Duodenal mucosa (tissue), 2 donors: ENCODE measurements at regions not wholly inside any gene's neighbourhood (a gene's known extent, or its start where the extent isn't known, plus 50 kb on each side); places are given as distances from the start of the nearest gene placed in this dataset.

Source experiments
- H3K27ac ChIP-seq: one replicate; pipeline ENCODE4 v1.7.0; 2013; ENCODE audit warnings: low read depth, low read length
- H3K27me3 ChIP-seq, 2 donors: one replicate each; pipeline ENCODE4 v1.7.0; 2013; ENCODE audit warnings: low read length in 2 of 2, control low read depth in 1 of 2; ENCODE audit not compliant: insufficient read depth in 2 of 2, control insufficient read depth in 1 of 2
- H3K36me3 ChIP-seq, 2 donors: one replicate each; pipeline ENCODE4 v1.7.0; 2013; ENCODE audit warnings: low read length in 2 of 2, control low read depth in 1 of 2; ENCODE audit not compliant: insufficient read depth in 2 of 2, control insufficient read depth in 1 of 2
- H3K4me1 ChIP-seq, 2 donors: one replicate each; pipeline ENCODE4 v1.7.0; 2013; ENCODE audit warnings: low read length in 2 of 2, control low read depth in 1 of 2; ENCODE audit not compliant: insufficient read depth in 2 of 2, control insufficient read depth in 1 of 2
- H3K4me3 ChIP-seq, 2 donors: one replicate each; pipeline ENCODE4 v1.7.0; 2013; ENCODE audit warnings: low read length in 2 of 2, low read depth in 1 of 2
- H3K9ac ChIP-seq, 2 donors: one replicate each; pipeline ENCODE4 v1.7.0; 2013; ENCODE audit warnings: low read length in 2 of 2, low read depth in 1 of 2
- H3K9me3 ChIP-seq, 2 donors: one replicate each; pipeline ENCODE4 v1.7.0; 2013; ENCODE audit warnings: low read length in 2 of 2, control low read depth in 1 of 2; ENCODE audit not compliant: control insufficient read depth in 1 of 2

DNA sequence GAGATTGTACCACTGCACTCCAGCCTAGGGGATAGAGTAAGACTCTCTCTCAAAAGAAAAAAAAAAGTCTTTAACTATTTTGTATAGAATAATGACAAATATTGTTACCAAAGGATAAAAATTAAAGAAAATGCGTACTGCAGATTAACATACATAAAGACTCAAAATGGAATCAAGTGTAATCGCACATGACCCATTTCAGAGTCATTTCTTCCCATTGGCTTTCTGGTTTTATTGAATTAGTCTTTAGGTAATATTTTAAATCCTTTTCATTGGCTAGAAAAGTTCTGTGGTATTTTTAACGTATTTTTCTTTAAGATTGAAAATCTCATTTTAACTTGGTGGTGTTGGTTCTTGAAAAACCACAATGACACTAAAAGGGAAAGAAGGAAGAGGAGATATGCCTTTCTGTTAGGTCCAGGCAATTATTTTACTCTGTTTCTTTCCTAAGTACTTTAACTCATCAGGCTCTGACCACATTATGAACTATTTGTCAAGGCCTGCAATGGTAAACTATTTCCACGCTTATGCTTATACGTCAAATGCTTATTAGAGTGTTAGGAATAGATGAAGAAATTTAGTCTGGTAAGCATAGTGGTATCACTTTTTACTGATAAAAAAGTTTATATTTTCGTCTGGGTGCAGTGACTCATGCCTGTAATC is 52.3 kb downstream of the PLEKHG1 start:
- Histone ChIP-seq H3K4me3 (no peak overlapping the region), H3K9me3 (no peaks in the 10 kb centered on the region), H3K9ac (no peak overlapping the region), H3K27ac (no peak overlapping the region), H3K27me3 (no peaks in the 10 kb centered on the region), H3K36me3 (no peaks in the 10 kb centered on the region), H3K4me1 (peaks cover 0 to 5% of the 10 kb centered on the region in 2 donors)

- H3K9ac ChIP-seq, result no peak overlapping the region
- no peak overlapping the region for H3K27ac ChIP-seq
- H3K4me1 ChIP-seq, result peaks cover 0 to 5% of the 10 kb centered on the region in 2 donors
- no peaks in the 10 kb centered on the region for H3K27me3 ChIP-seq
- no peaks in the 10 kb centered on the region for H3K36me3 ChIP-seq
- no peaks in the 10 kb centered on the region for H3K9me3 ChIP-seq
- no peak overlapping the region for H3K4me3 ChIP-seq
Measured at GRCh38 chr6:150652848-150653613, 53.3 kb downstream of the PLEKHG1 start.

- no peaks in the 10 kb centered on the region for H3K9me3 ChIP-seq
- H3K27me3 ChIP-seq, result no peaks in the 10 kb centered on the region
- peaks cover 3 to 18% of the 10 kb centered on the region in 2 donors for H3K4me1 ChIP-seq
- H3K36me3 ChIP-seq, result no peaks in the 10 kb centered on the region
- no peak overlapping the region for H3K27ac ChIP-seq
- no peak overlapping the region for H3K9ac ChIP-seq
- no peak overlapping the region for H3K4me3 ChIP-seq
Measured at GRCh38 chr6:150654608-150655007, 54.9 kb downstream of the PLEKHG1 start.

DNA sequence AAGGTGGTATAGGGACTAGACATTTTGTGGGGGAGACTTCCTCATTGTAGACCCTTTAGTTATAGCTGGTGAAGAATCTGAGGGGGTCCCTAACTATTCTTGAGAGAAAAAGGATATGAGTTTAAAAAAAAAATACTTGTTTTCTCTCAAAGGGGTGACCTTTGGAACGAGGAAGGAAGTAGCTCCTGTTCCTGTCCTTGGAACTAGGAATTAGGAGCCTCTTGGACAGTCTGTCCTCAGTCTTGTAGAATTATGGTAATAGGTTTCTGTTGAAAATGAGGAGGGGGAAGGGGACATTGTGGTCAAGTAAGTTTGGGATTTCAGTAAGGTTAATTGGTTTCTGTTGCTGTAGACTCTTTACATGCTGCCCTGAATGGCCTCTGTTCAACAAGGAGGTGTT is 56.5 kb downstream of the PLEKHG1 start:
- Histone ChIP-seq H3K4me1 (peaks cover 3 to 21% of the 10 kb centered on the region in 2 donors), H3K9ac (no peak overlapping the region), H3K27me3 (no peaks in the 10 kb centered on the region), H3K9me3 (no peaks in the 10 kb centered on the region), H3K4me3 (no peak overlapping the region), H3K27ac (no peak overlapping the region), H3K36me3 (no peaks in the 10 kb centered on the region)

- Histone ChIP-seq H3K9ac (no peak overlapping the region), H3K4me3 (no peak overlapping the region), H3K9me3 (no peaks in the 10 kb centered on the region), H3K36me3 (no peaks in the 10 kb centered on the region), H3K27me3 (no peaks in the 10 kb centered on the region), H3K4me1 (peaks cover 3 to 21% of the 10 kb centered on the region in 2 donors), H3K27ac (no peak overlapping the region)
Measured at GRCh38 chr6:150658421-150658820, 58.7 kb downstream of the PLEKHG1 start.

GRCh38 chr6:150659046-150659763 is 59.5 kb downstream of the PLEKHG1 start:
- Histone ChIP-seq H3K4me3 (no peak overlapping the region), H3K27me3 (no peaks in the 10 kb centered on the region), H3K36me3 (no peaks in the 10 kb centered on the region), H3K9ac (no peak overlapping the region), H3K27ac (no peak overlapping the region), H3K4me1 (peaks cover 3 to 21% of the 10 kb centered on the region in 2 donors), H3K9me3 (no peaks in the 10 kb centered on the region)

- Histone ChIP-seq H3K27me3 (no peaks in the 10 kb centered on the region), H3K27ac (no peak overlapping the region), H3K4me1 (peaks cover 3 to 20% of the 10 kb centered on the region in 2 donors)
Measured at GRCh38 chr6:150661216-150662007, 61.7 kb downstream of the PLEKHG1 start.

GRCh38 chr6:150662814-150663213 is 63.1 kb downstream of the PLEKHG1 start:
- Histone ChIP-seq H3K4me1 (peaks cover 4 to 28% of the 10 kb centered on the region in 2 donors), H3K36me3 (no peaks in the 10 kb centered on the region), H3K9ac (no peak overlapping the region), H3K4me3 (no peak overlapping the region), H3K27me3 (no peaks in the 10 kb centered on the region), H3K9me3 (no peaks in the 10 kb centered on the region), H3K27ac (no peak overlapping the region)

More at GRCh38 chr6:150661216-150662007, 61.7 kb downstream of the PLEKHG1 start:
- Histone ChIP-seq H3K4me3 (no peak overlapping the region), H3K9ac (no peak overlapping the region), H3K36me3 (no peaks in the 10 kb centered on the region), H3K9me3 (no peaks in the 10 kb centered on the region)

- Histone ChIP-seq H3K27me3 (no peaks in the 10 kb centered on the region), H3K4me1 (peaks cover 14 to 31% of the 10 kb centered on the region in 2 donors), H3K27ac (no peak overlapping the region), H3K9me3 (no peaks in the 10 kb centered on the region), H3K9ac (no peak overlapping the region), H3K36me3 (no peaks in the 10 kb centered on the region), H3K4me3 (no peak overlapping the region)
Measured at GRCh38 chr6:150664091-150664490, 64.4 kb downstream of the PLEKHG1 start.
